OCI-LY7 (cell line): ENCODE measurements at regions not wholly inside any gene's neighbourhood (a gene's known extent, or its start where the extent isn't known, plus 50 kb on each side); places are given as distances from the start of the nearest gene placed in this dataset.
"Not testable (repeated sequence)": the region's sequence is repeated elsewhere in the genome, so short reads cannot be mapped to it uniquely, and the experiment has no call there.

Experiments
- BruUV-seq: library from RNA; stranded (reverse); fragments of 400-500 nt; replicated peaks from 2 replicates; lab custom pipeline; 2021; lab: Mats Ljungman, UMichigan
- CTCF ChIA-PET: fragments of 300-600 bp; sonication (Branson Sonifier 250); formaldehyde crosslinking; loops from one replicate; lab custom pipeline; 2022; ENCODE audit warnings: antibody characterized with exemption; ENCODE audit not compliant: unreplicated experiment; lab: Charles Lee
- POLR2A ChIA-PET: fragments of 300-600 bp; sonication (Branson Sonifier 250); formaldehyde crosslinking; loops from one replicate; lab custom pipeline; 2022; ENCODE audit warnings: antibody characterized with exemption; lab: Charles Lee
- DNase-seq: peaks from one replicate; pipeline ENCODE4 v3.0.0-alpha.2; 2015; ENCODE audit warnings: low spot score
- H2AFZ ChIP-seq: fragments of 200-600 bp; sonication (generic), shearing (Covaris generic); 2 replicates; pipeline ENCODE4 v1.6.1; 2014; ENCODE audit warnings: mild to moderate bottlenecking, antibody characterized with exemption, low read length, moderate library complexity
- H3K27ac ChIP-seq: fragments of 200-600 bp; sonication (generic); 2 replicates; pipeline ENCODE4 v1.5.1; 2014; ENCODE audit warnings: mixed run types, low read depth, mild to moderate bottlenecking, moderate library complexity, low read length, inconsistent platforms; ENCODE audit not compliant: poor library complexity, severe bottlenecking
- H3K36me3 ChIP-seq: fragments of 200-600 bp; sonication (generic); 2 replicates; pipeline ENCODE4 v1.6.1; 2014; ENCODE audit warnings: mild to moderate bottlenecking, antibody characterized with exemption, low read length, moderate library complexity, mixed read lengths; ENCODE audit not compliant: insufficient read depth
- H3K4me1 ChIP-seq: fragments of 200-600 bp; sonication (generic); 2 replicates; pipeline ENCODE4 v1.5.1; 2014; ENCODE audit warnings: mild to moderate bottlenecking, low read length; ENCODE audit not compliant: insufficient read depth, poor library complexity, severe bottlenecking
- H3K4me2 ChIP-seq: fragments of 200-600 bp; sonication (generic); 2 replicates; pipeline ENCODE4 v1.6.1; 2014; ENCODE audit warnings: mild to moderate bottlenecking, low read length
- H3K4me3 ChIP-seq: fragments of 200-600 bp; sonication (generic); 2 replicates; pipeline ENCODE4 v1.5.1; 2014; ENCODE audit warnings: mild to moderate bottlenecking, low read depth, low read length; ENCODE audit not compliant: poor library complexity, severe bottlenecking
- H3K79me2 ChIP-seq: fragments of 200-600 bp; sonication (generic); 2 replicates; pipeline ENCODE4 v1.6.1; 2016; ENCODE audit warnings: low read depth, mild to moderate bottlenecking, low read length, moderate library complexity, mixed read lengths; ENCODE audit not compliant: insufficient read depth
- H3K9me2 ChIP-seq: fragments of 200-600 bp; sonication (generic); 2 replicates; pipeline ENCODE4 v1.6.1; 2016; ENCODE audit warnings: mild to moderate bottlenecking, low read length, mixed read lengths; ENCODE audit not compliant: insufficient read depth
- H3K9me3 ChIP-seq: fragments of 200-600 bp; sonication (generic); 2 replicates; pipeline ENCODE4 v1.6.1; 2014; ENCODE audit warnings: mild to moderate bottlenecking, mixed run types, low read length, mixed read lengths
- H4K20me1 ChIP-seq: fragments of 200-600 bp; sonication (generic); 2 replicates; pipeline ENCODE4 v1.6.1; 2014; ENCODE audit warnings: mild to moderate bottlenecking, antibody characterized with exemption, low read length, moderate library complexity, mixed read lengths; ENCODE audit not compliant: insufficient read depth
- CTCF ChIP-seq: fragments of 200-600 bp; sonication (generic); conservative IDR thresholded peaks from 2 replicates; pipeline ENCODE4 v1.5.1; 2014; ENCODE audit warnings: mild to moderate bottlenecking, antibody characterized with exemption, low read length, moderate library complexity, mixed read lengths
- EZH2phosphoT487 ChIP-seq: fragments of 200-600 bp; sonication (generic); IDR thresholded peaks from 2 replicates; pipeline ENCODE4 v1.6.1; 2018; ENCODE audit warnings: low read depth, borderline replicate concordance, mild to moderate bottlenecking, mixed run types, antibody characterized with exemption, low read length, moderate library complexity, mixed read lengths
- intact Hi-C: fragments of 100-400 bp; cut with micrococcal nuclease; formaldehyde crosslinking; loops from one replicate; pipeline ENCODE4 v1.10.0; 2022; ENCODE audit not compliant: unreplicated experiment

GRCh38 chr22:41034706-41035105 lies 57.7 kb upstream of the EP300 start:
- no peaks in the 10 kb centered on the region for H3K9me3 ChIP-seq
- H3K4me1 ChIP-seq = no peaks in the 10 kb centered on the region
- no peaks in the 10 kb centered on the region for H3K36me3 ChIP-seq
- H3K4me2 ChIP-seq = no peak overlapping the region
- no peak for TF ChIP-seq CTCF
- no peak for TF ChIP-seq EZH2phosphoT487
- no peaks in the 10 kb centered on the region for H3K79me2 ChIP-seq
- no peak overlapping the region for H3K27ac ChIP-seq
- CTCF ChIA-PET = no interaction called here
- POLR2A ChIA-PET = interaction anchor here (0.6 kb wide), 2 partner anchors 25 to 81 kb away, joined by 3 to 5 read pairs; no protein-coding TSS in a partner anchor
- H3K4me3 ChIP-seq = no peak overlapping the region
- DNase-seq = no peak
- H2AFZ ChIP-seq = no peak overlapping the region
- intact Hi-C loops = no loop called here
- H4K20me1 ChIP-seq = no peaks in the 10 kb centered on the region
- BruUV-seq = no TSS peak
- no peaks in the 10 kb centered on the region for H3K9me2 ChIP-seq

- Histone ChIP-seq H3K9me2 (no peaks in the 10 kb centered on the region), H3K9me3 (no peaks in the 10 kb centered on the region), H3K4me3 (no peak overlapping the region), H2AFZ (no peak overlapping the region), H4K20me1 (no peaks in the 10 kb centered on the region), H3K4me1 (no peaks in the 10 kb centered on the region), H3K27ac (no peak overlapping the region), H3K4me2 (no peak overlapping the region), H3K79me2 (no peaks in the 10 kb centered on the region), H3K36me3 (no peaks in the 10 kb centered on the region)
- CTCF ChIA-PET = no interaction called here
- no peak for DNase-seq
- BruUV-seq = no TSS peak
- POLR2A ChIA-PET = no interaction called here
- TF ChIP-seq EZH2phosphoT487 = no peak
- TF ChIP-seq CTCF = no peak
- intact Hi-C loops = no loop called here
These were observed 55.5 kb upstream of the EP300 start for GRCh38 chr22:41036924-41037323.

- Histone ChIP-seq H3K4me1 (no peaks in the 10 kb centered on the region), H2AFZ (no peak overlapping the region), H3K9me2 (no peaks in the 10 kb centered on the region), H3K4me3 (no peak overlapping the region), H4K20me1 (no peaks in the 10 kb centered on the region), H3K9me3 (no peaks in the 10 kb centered on the region), H3K4me2 (no peak overlapping the region), H3K79me2 (no peaks in the 10 kb centered on the region), H3K27ac (no peak overlapping the region), H3K36me3 (no peaks in the 10 kb centered on the region)
- BruUV-seq = no TSS peak
- TF ChIP-seq CTCF (no peak), EZH2phosphoT487 (no peak)
- ChIA-PET CTCF (no interaction called here), POLR2A (no interaction called here)
- no peak for DNase-seq
- intact Hi-C loops = no loop called here
These were observed 53.7 kb upstream of the EP300 start for GRCh38 chr22:41038732-41039131.

- H3K36me3 ChIP-seq, H2AFZ ChIP-seq, H3K27ac ChIP-seq, BruUV-seq, H3K4me2 ChIP-seq, intact Hi-C loops, H3K4me1 ChIP-seq, H4K20me1 ChIP-seq, H3K4me3 ChIP-seq, H3K9me3 ChIP-seq, CTCF ChIA-PET, H3K79me2 ChIP-seq, H3K9me2 ChIP-seq, DNase-seq: not testable (repeated sequence)
- POLR2A ChIA-PET = interaction anchor here (0.9 kb wide), 1 partner anchor 18 kb away, joined by 3 read pairs; no protein-coding TSS in a partner anchor
These were observed 52.8 kb upstream of the EP300 start for GRCh38 chr22:41039641-41040040.
